SH-SY5Y (cell line): ENCODE measurements at regions not wholly inside any gene's neighbourhood (a gene's known extent, or its start where the extent isn't known, plus 50 kb on each side); places are given as distances from the start of the nearest gene placed in this dataset.

ENCODE experiments used
- GATA2 ChIP-seq: IDR thresholded peaks from 2 replicates; pipeline ENCODE4 v1.6.1; 2011; ENCODE audit warnings: mild to moderate bottlenecking, low read depth, low read length
- GATA3 ChIP-seq: IDR thresholded peaks from 2 replicates; pipeline ENCODE4 v1.6.1; 2011; ENCODE audit warnings: low read depth, mild to moderate bottlenecking, low read length, moderate library complexity

DNA sequence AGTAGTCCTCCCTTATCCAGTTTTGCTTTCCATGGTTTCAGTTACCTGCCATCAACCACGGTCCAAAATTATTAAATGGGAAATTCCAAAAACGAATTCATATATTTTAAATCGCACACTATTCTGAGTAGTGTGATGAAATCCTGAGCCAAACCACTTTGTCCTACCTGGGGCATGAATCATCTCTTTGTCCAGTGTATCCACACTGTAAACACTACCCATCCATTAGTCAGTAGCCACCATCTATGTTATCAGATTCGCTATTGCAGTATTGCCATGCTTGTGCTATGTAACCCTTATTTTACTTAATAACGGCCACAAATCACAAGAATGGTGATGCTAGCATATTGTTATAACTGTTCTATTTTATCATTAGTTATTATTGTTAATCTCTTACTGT lies 704.6 kb downstream of the SMARCA1 start:
- TF ChIP-seq GATA3 (no peak), GATA2 (no peak)
